ENCODE measurements at regions not wholly inside any gene's neighbourhood (a gene's known extent, or its start where the extent isn't known, plus 50 kb on each side); places are given as distances from the start of the nearest gene placed in this dataset.
A peak's percentile ranks its signal among the peaks of the same experiment; 100 is the strongest.

DNA sequence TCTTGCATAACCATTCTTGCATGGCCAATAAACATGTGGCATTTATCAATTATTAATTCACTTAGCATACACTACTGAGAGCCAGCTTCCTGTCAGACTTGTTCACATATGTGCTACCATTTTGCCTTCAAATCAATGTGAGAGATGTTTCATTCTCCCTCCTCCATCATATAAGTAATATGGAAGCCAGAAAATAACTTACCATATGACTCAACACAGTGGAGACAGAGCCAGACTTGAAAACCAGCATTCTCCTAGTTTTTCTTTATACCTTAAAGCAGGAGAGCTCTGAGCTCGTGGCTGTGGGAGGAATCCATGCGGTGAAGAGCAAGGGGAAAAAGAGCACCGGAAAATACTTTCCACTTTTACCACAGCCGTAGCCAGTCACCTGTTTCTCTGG, 215.0 kb upstream of the LRATD1 start:
- Histone ChIP-seq H3K36me3 (ENCODE audit: control insufficient read depth in 3 of 3, insufficient read depth in 2 of 3, low read depth in 1 of 3, low read length in 3 of 3) (no peaks in the 10 kb centered on the region), H3K9me3 (ENCODE audit: control insufficient read depth in 2 of 2, insufficient read depth in 1 of 2, low read depth in 1 of 2, low read length in 1 of 2) (no peaks in the 10 kb centered on the region), H3K4me1 (ENCODE audit: control insufficient read depth in 3 of 3, insufficient read depth in 2 of 3, low read depth in 1 of 3, low read length in 2 of 3) (peaks cover 0 to 4% (median 0%) of the 10 kb centered on the region in 3 donors), H3K4me3 (ENCODE audit: low read depth in 1 of 3, low read length in 3 of 3) (no peak overlapping the region), H3K27ac (ENCODE audit: low read depth in 1 of 3, low read length in 2 of 3) (no peak overlapping the region), H3K27me3 (ENCODE audit: control insufficient read depth in 3 of 3, insufficient read depth in 3 of 3, low read length in 3 of 3) (no peaks in the 10 kb centered on the region)
- DNase-seq = no peak
- WGBS, 3 donors = 63 to 92% (median 83%) methylated on average over 4 of the region's 4 CpGs
- no peak for FAIRE-seq

DNA sequence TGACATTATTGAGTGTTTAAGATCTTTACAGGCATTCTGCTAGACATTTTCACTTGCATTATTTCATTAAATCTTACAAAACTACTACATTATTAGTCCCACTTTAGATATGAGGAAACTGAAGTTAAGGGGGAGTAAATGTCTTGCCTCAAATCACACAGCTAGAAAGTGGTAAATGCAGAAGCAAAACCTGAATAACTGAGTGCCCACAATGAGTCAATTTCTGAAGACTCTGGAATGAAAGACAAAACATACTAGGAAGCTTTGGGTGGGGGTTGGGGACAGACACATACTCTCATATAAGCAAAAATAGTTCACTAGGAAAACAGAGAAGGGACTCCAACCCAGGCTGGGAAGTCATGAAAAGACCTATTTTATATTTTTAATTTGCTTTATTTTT, 214.4 kb upstream of the LRATD1 start:
- no peak overlapping the region for H3K4me3 ChIP-seq (ENCODE audit: low read depth in 1 of 3, low read length in 3 of 3)
- DNase-seq (no peak), FAIRE-seq (no peak)
- no peaks in the 10 kb centered on the region for H3K27me3 ChIP-seq (ENCODE audit: control insufficient read depth in 3 of 3, insufficient read depth in 3 of 3, low read length in 3 of 3)
- H3K27ac ChIP-seq (ENCODE audit: low read depth in 1 of 3, low read length in 2 of 3) = no peak overlapping the region
- H3K36me3 ChIP-seq (ENCODE audit: control insufficient read depth in 3 of 3, insufficient read depth in 2 of 3, low read depth in 1 of 3, low read length in 3 of 3) = no peaks in the 10 kb centered on the region
- H3K4me1 ChIP-seq (ENCODE audit: control insufficient read depth in 3 of 3, insufficient read depth in 2 of 3, low read depth in 1 of 3, low read length in 2 of 3) = peaks cover 0 to 4% (median 0%) of the 10 kb centered on the region in 3 donors
- no peaks in the 10 kb centered on the region for H3K9me3 ChIP-seq (ENCODE audit: control insufficient read depth in 2 of 2, insufficient read depth in 1 of 2, low read depth in 1 of 2, low read length in 1 of 2)

DNA sequence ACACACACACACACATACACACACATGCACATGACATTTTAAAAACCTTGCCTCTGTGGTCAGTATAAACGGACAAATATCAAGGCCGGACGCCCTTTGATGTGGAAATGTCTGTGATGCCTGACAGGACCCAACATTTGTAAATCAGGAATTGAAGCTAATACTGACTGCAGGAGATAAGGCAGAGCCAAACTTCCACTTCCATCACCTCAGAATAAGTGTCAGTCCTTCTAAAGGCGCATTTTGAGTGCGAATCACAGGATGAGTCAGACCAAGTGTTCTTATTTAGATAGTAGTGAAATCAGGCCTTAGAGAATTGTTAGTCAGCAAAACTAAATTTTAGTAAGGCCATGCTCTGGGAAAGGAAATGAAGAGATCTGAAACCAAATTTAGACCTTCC, 211.7 kb upstream of the LRATD1 start:
- H3K36me3 ChIP-seq (ENCODE audit: control insufficient read depth in 3 of 3, insufficient read depth in 2 of 3, low read depth in 1 of 3, low read length in 3 of 3) = no peaks in the 10 kb centered on the region
- no peak for DNase-seq

DNA sequence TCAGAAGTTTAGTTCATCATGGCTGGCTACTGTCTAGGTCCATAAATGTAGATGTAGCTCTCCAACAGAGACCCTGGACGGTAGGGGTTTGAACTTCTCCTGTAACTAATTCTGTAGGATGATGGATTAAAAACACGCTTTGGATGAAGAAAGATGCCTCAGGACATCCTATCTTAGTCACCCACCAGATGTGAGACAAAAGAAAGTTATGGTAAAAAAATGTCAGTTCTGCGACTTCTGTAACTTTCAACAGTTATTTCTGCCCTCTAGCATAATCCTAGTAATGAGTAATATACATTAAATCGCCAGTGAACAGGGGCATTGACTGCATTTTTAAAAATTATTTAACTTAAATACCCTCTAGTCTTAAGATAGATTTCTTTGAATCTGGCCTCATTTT, 210.1 kb upstream of the LRATD1 start:
- Histone ChIP-seq H3K27ac (ENCODE audit: low read depth in 1 of 3, low read length in 2 of 3) (no peak overlapping the region), H3K27me3 (ENCODE audit: control insufficient read depth in 3 of 3, insufficient read depth in 3 of 3, low read length in 3 of 3) (no peaks in the 10 kb centered on the region), H3K9me3 (ENCODE audit: control insufficient read depth in 2 of 2, insufficient read depth in 1 of 2, low read depth in 1 of 2, low read length in 1 of 2) (peaks cover 0 to 4% of the 10 kb centered on the region in 2 donors), H3K4me3 (ENCODE audit: low read depth in 1 of 3, low read length in 3 of 3) (no peak overlapping the region), H3K4me1 (ENCODE audit: control insufficient read depth in 3 of 3, insufficient read depth in 2 of 3, low read depth in 1 of 3, low read length in 2 of 3) (peaks cover 0 to 22% (median 0%) of the 10 kb centered on the region in 3 donors), H3K36me3 (ENCODE audit: control insufficient read depth in 3 of 3, insufficient read depth in 2 of 3, low read depth in 1 of 3, low read length in 3 of 3) (no peaks in the 10 kb centered on the region)
- DNase-seq (no peak), FAIRE-seq (no peak)
- WGBS, 3 donors = 78 to 93% (median 83%) methylated on average over 4 of the region's 4 CpGs

More for the DNA sequence above, 211.7 kb upstream of the LRATD1 start:
- Histone ChIP-seq H3K27ac (ENCODE audit: low read depth in 1 of 3, low read length in 2 of 3) (no peak overlapping the region), H3K9me3 (ENCODE audit: control insufficient read depth in 2 of 2, insufficient read depth in 1 of 2, low read depth in 1 of 2, low read length in 1 of 2) (peaks cover 0 to 4% of the 10 kb centered on the region in 2 donors), H3K4me3 (ENCODE audit: low read depth in 1 of 3, low read length in 3 of 3) (no peak overlapping the region), H3K27me3 (ENCODE audit: control insufficient read depth in 3 of 3, insufficient read depth in 3 of 3, low read length in 3 of 3) (no peaks in the 10 kb centered on the region), H3K4me1 (ENCODE audit: control insufficient read depth in 3 of 3, insufficient read depth in 2 of 3, low read depth in 1 of 3, low read length in 2 of 3) (peaks cover 0 to 20% (median 0%) of the 10 kb centered on the region in 3 donors)
- no peak for FAIRE-seq
- 85 to 92% (median 88%) methylated on average over 5 of the region's 5 CpGs for WGBS, 3 donors

DNA sequence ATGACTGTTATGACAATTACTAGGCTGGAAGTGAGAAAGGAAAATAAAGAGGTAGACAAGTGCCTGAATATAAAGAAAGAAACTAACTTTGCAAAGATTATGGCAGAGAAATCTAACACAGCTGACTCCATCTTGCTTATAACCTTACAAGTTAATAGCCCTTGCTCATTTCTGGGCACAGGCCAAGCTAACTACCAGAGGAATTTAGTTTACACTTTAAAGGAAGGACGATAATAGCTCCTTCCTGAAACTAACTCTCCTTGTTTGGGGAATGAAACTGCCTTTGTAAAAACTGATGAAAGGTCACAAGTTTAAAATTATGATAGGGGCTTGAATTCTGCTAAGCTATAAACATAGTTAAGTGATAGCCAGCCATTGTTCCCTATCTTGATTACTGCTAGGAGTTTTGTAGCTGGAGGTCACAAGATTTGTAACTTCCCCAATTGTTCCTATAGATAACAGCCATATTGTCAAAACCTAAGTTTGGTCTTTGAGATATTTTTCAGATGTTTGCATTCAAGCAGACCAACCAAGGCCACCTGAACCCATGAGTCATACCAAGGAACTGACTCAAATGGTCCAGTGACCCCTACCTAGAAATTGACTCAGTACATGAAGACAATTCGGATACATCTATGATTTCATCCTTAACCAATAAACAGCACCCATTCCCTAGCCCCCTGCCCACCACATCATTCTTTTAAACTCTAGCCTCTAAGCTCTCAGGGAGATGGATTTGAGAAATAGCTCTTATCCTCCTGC, 209.2 kb upstream of the LRATD1 start:
- Histone ChIP-seq H3K4me3 (ENCODE audit: low read depth in 1 of 3, low read length in 3 of 3) (no peak overlapping the region), H3K4me1 (ENCODE audit: control insufficient read depth in 3 of 3, insufficient read depth in 2 of 3, low read depth in 1 of 3, low read length in 2 of 3) (peaks cover 0 to 22% (median 0%) of the 10 kb centered on the region in 3 donors), H3K36me3 (ENCODE audit: control insufficient read depth in 3 of 3, insufficient read depth in 2 of 3, low read depth in 1 of 3, low read length in 3 of 3) (no peaks in the 10 kb centered on the region), H3K27ac (ENCODE audit: low read depth in 1 of 3, low read length in 2 of 3) (peak overlapping the region in 1 of 3 donors; percentile 57), H3K9me3 (ENCODE audit: control insufficient read depth in 2 of 2, insufficient read depth in 1 of 2, low read depth in 1 of 2, low read length in 1 of 2) (peaks cover 0 to 4% of the 10 kb centered on the region in 2 donors), H3K27me3 (ENCODE audit: control insufficient read depth in 3 of 3, insufficient read depth in 3 of 3, low read length in 3 of 3) (no peaks in the 10 kb centered on the region)
- 26 to 34% (median 29%) methylated on average over 2 of the region's 2 CpGs for WGBS, 3 donors
- DNase-seq = peak; percentile 40 to 55
- FAIRE-seq = no peak

DNA sequence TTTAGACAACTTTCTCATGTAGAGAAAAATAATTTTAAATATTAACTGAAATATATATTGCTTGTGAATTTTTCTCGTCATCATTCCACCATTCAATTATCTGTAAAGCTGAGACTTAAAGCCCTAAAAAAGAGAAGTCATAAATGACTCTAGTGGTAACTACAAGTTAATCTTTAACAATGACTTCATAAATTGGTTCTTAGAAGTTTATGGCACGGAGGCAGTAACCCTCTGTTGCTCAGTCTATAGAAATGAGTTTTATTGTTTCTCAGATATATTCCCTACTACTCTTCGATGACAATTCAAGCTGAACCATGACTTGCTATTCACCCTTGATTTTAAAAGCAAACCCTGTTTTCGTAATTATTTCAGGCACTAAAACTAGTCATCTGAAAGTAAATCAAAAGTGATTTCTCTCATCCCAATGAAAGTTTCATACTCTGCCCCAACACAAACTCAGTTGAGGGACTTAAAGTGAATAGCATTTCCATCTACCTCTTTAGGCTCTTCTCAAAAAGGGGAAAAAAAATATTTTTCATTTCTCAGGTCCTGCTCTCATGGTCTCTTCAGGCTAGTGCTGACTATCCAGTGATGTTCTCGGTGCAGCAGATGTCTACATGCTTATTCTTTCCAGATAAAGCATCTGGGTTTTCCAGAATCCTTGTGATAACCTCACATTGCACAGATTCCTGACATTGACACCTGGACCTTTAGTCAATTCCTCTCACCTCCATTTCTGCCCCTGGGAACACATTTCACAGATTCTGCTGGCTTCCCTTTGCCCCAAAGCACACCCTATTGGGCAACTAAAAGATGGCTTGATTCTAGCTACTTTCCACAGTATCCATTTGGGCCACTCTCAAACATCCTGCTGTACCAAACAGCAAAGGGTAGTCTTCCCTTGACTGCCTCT, 207.8 kb upstream of the LRATD1 start:
- peak overlapping the region in 1 of 3 donors; percentile 57 for H3K27ac ChIP-seq (ENCODE audit: low read depth in 1 of 3, low read length in 2 of 3)
- no peaks in the 10 kb centered on the region for H3K36me3 ChIP-seq (ENCODE audit: control insufficient read depth in 3 of 3, insufficient read depth in 2 of 3, low read depth in 1 of 3, low read length in 3 of 3)
- DNase-seq (peak; percentile 66 to 71), FAIRE-seq (peak; percentile 90)
- peaks cover 0 to 4% of the 10 kb centered on the region in 2 donors for H3K9me3 ChIP-seq (ENCODE audit: control insufficient read depth in 2 of 2, insufficient read depth in 1 of 2, low read depth in 1 of 2, low read length in 1 of 2)
- peaks cover 0 to 22% (median 0%) of the 10 kb centered on the region in 3 donors for H3K4me1 ChIP-seq (ENCODE audit: control insufficient read depth in 3 of 3, insufficient read depth in 2 of 3, low read depth in 1 of 3, low read length in 2 of 3)
- H3K27me3 ChIP-seq (ENCODE audit: control insufficient read depth in 3 of 3, insufficient read depth in 3 of 3, low read length in 3 of 3) = no peaks in the 10 kb centered on the region
- no peak overlapping the region for H3K4me3 ChIP-seq (ENCODE audit: low read depth in 1 of 3, low read length in 3 of 3)
- 25 to 58% (median 42%) methylated on average over 5 of the region's 5 CpGs for WGBS, 3 donors

DNA sequence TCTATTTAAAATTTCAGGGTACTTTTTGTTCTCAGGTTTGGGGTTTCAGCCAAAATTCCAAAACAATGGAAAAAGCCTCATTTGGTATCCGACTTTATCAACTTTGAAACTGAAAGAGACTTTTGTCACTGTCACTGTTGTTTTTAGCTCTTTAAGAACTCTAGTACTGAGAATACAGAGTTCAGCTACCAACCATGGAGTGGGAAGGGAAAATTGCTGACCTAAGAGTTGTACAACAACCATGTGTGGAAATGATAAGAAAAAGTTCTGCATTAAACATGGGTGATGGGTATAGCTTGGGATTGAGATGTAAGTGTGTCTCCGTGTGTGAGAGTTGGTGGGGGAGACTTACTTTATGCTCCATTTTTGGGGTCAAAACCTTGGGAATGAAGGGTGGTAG, 206.6 kb upstream of the LRATD1 start:
- FAIRE-seq (no peak), DNase-seq (peak; percentile 8 to 25)
- Histone ChIP-seq H3K4me3 (ENCODE audit: low read depth in 1 of 3, low read length in 3 of 3) (no peak overlapping the region), H3K27ac (ENCODE audit: low read depth in 1 of 3, low read length in 2 of 3) (peak overlapping the region in 1 of 3 donors; percentile 57), H3K9me3 (ENCODE audit: control insufficient read depth in 2 of 2, insufficient read depth in 1 of 2, low read depth in 1 of 2, low read length in 1 of 2) (peaks cover 0 to 4% of the 10 kb centered on the region in 2 donors), H3K36me3 (ENCODE audit: control insufficient read depth in 3 of 3, insufficient read depth in 2 of 3, low read depth in 1 of 3, low read length in 3 of 3) (no peaks in the 10 kb centered on the region), H3K27me3 (ENCODE audit: control insufficient read depth in 3 of 3, insufficient read depth in 3 of 3, low read length in 3 of 3) (no peaks in the 10 kb centered on the region), H3K4me1 (ENCODE audit: control insufficient read depth in 3 of 3, insufficient read depth in 2 of 3, low read depth in 1 of 3, low read length in 2 of 3) (peaks cover 0 to 22% (median 0%) of the 10 kb centered on the region in 3 donors)
- 73 to 82% (median 78%) methylated on average over 2 of the region's 2 CpGs for WGBS, 3 donors

DNA sequence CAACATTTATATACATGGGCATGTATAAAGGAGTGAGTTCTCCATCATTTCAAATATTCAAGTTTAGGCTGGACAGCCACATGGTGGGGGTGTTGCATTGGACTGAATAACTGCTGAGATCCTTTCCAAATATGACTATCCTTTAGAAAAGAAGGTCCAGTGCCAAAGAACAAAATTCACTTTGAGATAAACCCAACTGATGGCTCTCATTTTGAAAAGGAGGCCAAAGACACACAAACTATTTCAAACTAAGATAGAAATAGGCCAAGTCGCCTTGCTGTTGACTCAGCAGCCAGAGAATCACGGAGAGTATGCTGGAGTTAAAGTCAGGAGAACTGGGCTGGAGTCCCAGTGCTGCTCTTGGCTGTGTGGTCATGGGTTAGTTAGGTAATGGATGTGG, 204.5 kb upstream of the LRATD1 start:
- Histone ChIP-seq H3K9me3 (ENCODE audit: control insufficient read depth in 2 of 2, insufficient read depth in 1 of 2, low read depth in 1 of 2, low read length in 1 of 2) (peaks cover 0 to 4% of the 10 kb centered on the region in 2 donors), H3K36me3 (ENCODE audit: control insufficient read depth in 3 of 3, insufficient read depth in 2 of 3, low read depth in 1 of 3, low read length in 3 of 3) (no peaks in the 10 kb centered on the region), H3K4me1 (ENCODE audit: control insufficient read depth in 3 of 3, insufficient read depth in 2 of 3, low read depth in 1 of 3, low read length in 2 of 3) (peaks cover 0 to 18% (median 0%) of the 10 kb centered on the region in 3 donors), H3K4me3 (ENCODE audit: low read depth in 1 of 3, low read length in 3 of 3) (no peak overlapping the region), H3K27me3 (ENCODE audit: control insufficient read depth in 3 of 3, insufficient read depth in 3 of 3, low read length in 3 of 3) (no peaks in the 10 kb centered on the region), H3K27ac (ENCODE audit: low read depth in 1 of 3, low read length in 2 of 3) (no peak overlapping the region)
- FAIRE-seq (no peak), DNase-seq (peak in 1 of 2 donors; percentile 23)
- 16 to 47% (median 42%) methylated on average over 2 of the region's 2 CpGs for WGBS, 3 donors
